IMR-90 (cell line): ENCODE measurements at regions not wholly inside any gene's neighbourhood (a gene's known extent, or its start where the extent isn't known, plus 50 kb on each side); places are given as distances from the start of the nearest gene placed in this dataset.

Experiments used
- ATAC-seq: fragments of 200-7000 bp; cut with Tn5 transposase; 2 replicates; pipeline ENCODE4 v1.9.1; 2020; ENCODE audit warnings: low read depth, mild to moderate bottlenecking, moderate library complexity
- BruUV-seq: library from RNA; stranded (reverse); fragments of 400-500 nt; replicated peaks from 2 replicates; lab custom pipeline; 2021; lab: Mats Ljungman, UMichigan
- CTCF ChIA-PET: fragments of 300-600 bp; formaldehyde crosslinking; extraction: SDS; loops from one replicate; lab custom pipeline; 2021; ENCODE audit warnings: antibody characterized with exemption; lab: Yijun Ruan, JAX
- POLR2A ChIA-PET: fragments of 300-600 bp; sonication (Branson Sonifier 250); formaldehyde crosslinking; loops from one replicate; lab custom pipeline; 2022; ENCODE audit warnings: antibody characterized with exemption; ENCODE audit not compliant: unreplicated experiment; lab: Charles Lee
- DNase-seq: peaks from one replicate; pipeline ENCODE4 v3.0.0; 2013
- H2AFZ ChIP-seq: replicated peaks from 2 replicates; pipeline ENCODE3; 2013; ENCODE audit warnings: low read length, mild to moderate bottlenecking; ENCODE audit not compliant: poor library complexity
- H2AK5ac ChIP-seq: 2 replicates; pipeline ENCODE4 v1.6.1; 2013; ENCODE audit warnings: low read depth, low read length, inconsistent platforms
- H2AK9ac ChIP-seq: replicated peaks from 2 replicates; pipeline ENCODE3; 2013; ENCODE audit warnings: mild to moderate bottlenecking, low read depth, low read length, moderate library complexity; ENCODE audit not compliant: poor library complexity
- H2BK120ac ChIP-seq: 2 replicates; pipeline ENCODE4 v1.6.1; 2013; ENCODE audit warnings: low read depth, low read length, inconsistent platforms
- H2BK15ac ChIP-seq: 3 replicates; pipeline ENCODE4 v1.6.1; 2013; ENCODE audit warnings: low read depth, low read length, inconsistent platforms
- H2BK20ac ChIP-seq: 2 replicates; pipeline ENCODE4 v1.6.1; 2013; ENCODE audit warnings: low read depth, mild to moderate bottlenecking, inconsistent platforms, low read length, moderate library complexity
- H2BK5ac ChIP-seq: 2 replicates; pipeline ENCODE4 v1.6.1; 2013; ENCODE audit warnings: mild to moderate bottlenecking, low read depth, low read length, inconsistent platforms; ENCODE audit not compliant: poor library complexity, severe bottlenecking
- H3K14ac ChIP-seq: replicated peaks from 2 replicates; pipeline ENCODE4 v1.6.1; 2013; ENCODE audit warnings: low read depth, low read length, inconsistent platforms
- H3K18ac ChIP-seq: 2 replicates; pipeline ENCODE4 v1.6.1; 2013; ENCODE audit warnings: low read depth, low read length, control low read depth
- H3K23ac ChIP-seq: 2 replicates; pipeline ENCODE4 v1.6.1; 2013; ENCODE audit warnings: low read depth, low read length, inconsistent platforms
- H3K27ac ChIP-seq: 2 replicates; pipeline ENCODE4 v1.5.1; 2013; ENCODE audit warnings: mild to moderate bottlenecking, control low read depth, low read length; ENCODE audit not compliant: insufficient read depth
- H3K27me3 ChIP-seq: 2 replicates; pipeline ENCODE4 v1.6.1; 2013; ENCODE audit warnings: low read length; ENCODE audit not compliant: control insufficient read depth, insufficient read depth
- H3K36me3 ChIP-seq: 2 replicates; pipeline ENCODE4 v1.6.1; 2013; ENCODE audit warnings: low read length, mixed read lengths; ENCODE audit not compliant: control insufficient read depth, insufficient read depth
- H3K4ac ChIP-seq: 2 replicates; pipeline ENCODE4 v1.6.1; 2013; ENCODE audit warnings: low read depth, low read length, inconsistent platforms
- H3K4me1 ChIP-seq: 2 replicates; pipeline ENCODE4 v1.6.1; 2013; ENCODE audit warnings: low read length, mixed read lengths; ENCODE audit not compliant: control insufficient read depth, insufficient read depth
- H3K4me2 ChIP-seq: 2 replicates; pipeline ENCODE4 v1.6.1; 2013; ENCODE audit warnings: low read depth, mild to moderate bottlenecking, control low read depth, low read length, moderate library complexity
- H3K4me3 ChIP-seq: 2 replicates; pipeline ENCODE4 v1.5.1; 2013; ENCODE audit warnings: low read depth, mild to moderate bottlenecking, control low read depth, low read length, moderate library complexity; ENCODE audit not compliant: insufficient read depth
- H3K56ac ChIP-seq: 2 replicates; pipeline ENCODE4 v1.6.1; 2013; ENCODE audit warnings: low read length, inconsistent platforms; ENCODE audit not compliant: insufficient read depth; ENCODE audit errors: extremely low read depth
- H3K79me1 ChIP-seq, 2 experiments: 2 replicates each; pipeline ENCODE4 v1.6.1; 2013; ENCODE audit warnings: low read length in 2 of 2, inconsistent platforms in 1 of 2, low read depth in 1 of 2
- H3K9ac ChIP-seq: 2 replicates; pipeline ENCODE4 v1.6.1; 2013; ENCODE audit warnings: low read depth, low read length, control low read depth
- H3K9me1 ChIP-seq: 2 replicates; pipeline ENCODE4 v1.6.1; 2013; ENCODE audit warnings: low read length, inconsistent platforms; ENCODE audit not compliant: insufficient read depth
- H3K9me3 ChIP-seq: 2 replicates; pipeline ENCODE4 v1.6.1; 2013; ENCODE audit warnings: low read length; ENCODE audit not compliant: control insufficient read depth, insufficient read depth
- H4K20me1 ChIP-seq: 2 replicates; pipeline ENCODE4 v1.6.1; 2013; ENCODE audit warnings: low read length, inconsistent platforms; ENCODE audit not compliant: insufficient read depth
- H4K5ac ChIP-seq: 2 replicates; pipeline ENCODE4 v1.6.1; 2013; ENCODE audit warnings: mild to moderate bottlenecking, low read depth, low read length, control low read depth
- H4K8ac ChIP-seq, 2 experiments: 2 replicates each; pipeline ENCODE4 v1.6.1; 2013; ENCODE audit warnings: low read depth in 2 of 2, low read length in 2 of 2, control low read depth in 1 of 2, inconsistent platforms in 1 of 2
- H4K91ac ChIP-seq: 2 replicates; pipeline ENCODE4 v1.6.1; 2013; ENCODE audit warnings: low read depth, low read length, inconsistent platforms; ENCODE audit not compliant: insufficient read depth
- CEBPB ChIP-seq: IDR thresholded peaks from 2 replicates; pipeline ENCODE4 v1.6.1; 2012; ENCODE audit warnings: low read depth, low read length, improper control_type of control experiment
- MAFK ChIP-seq: IDR thresholded peaks from 2 replicates; pipeline ENCODE4 v1.6.1; 2012; ENCODE audit warnings: low read depth, low read length, improper control_type of control experiment
- RAD21 ChIP-seq: IDR thresholded peaks from 2 replicates; pipeline ENCODE4 v1.6.1; 2012; ENCODE audit warnings: low read length, improper control_type of control experiment
- SMC3 ChIP-seq: fragments of 150-350 bp; IDR thresholded peaks from 2 replicates; pipeline ENCODE4 v1.6.1; 2016; ENCODE audit warnings: low read depth, mild to moderate bottlenecking, antibody characterized with exemption, low read length, moderate library complexity
- WGBS, 2 experiments: methylation state at CpG; one replicate each; pipeline versions ENCODE4 v1.1.5 to v1.1.7; 2013; ENCODE audit warnings: missing lambda C conversion rate in 2 of 2; ENCODE audit not compliant: insufficient read length in 1 of 2; ENCODE audit errors: extremely low coverage in 2 of 2; 5-methylcytosine and 5-hydroxymethylcytosine counted together
- dilution Hi-C: fragments of 300-500 bp; cut with HindIII; formaldehyde crosslinking; loops from one replicate; pipeline ENCODE4 v1.14.3; 2018; ENCODE audit warnings: low sequenced_read_pairs; ENCODE audit not compliant: unreplicated experiment
- in situ Hi-C: fragments of 300-500 bp; cut with MboI; formaldehyde crosslinking; loops from 3 replicates; pipeline ENCODE4 v1.14.3; 2019; ENCODE audit warnings: low sequenced_read_pairs, inconsistent platforms, mixed read lengths
- intact Hi-C: fragments of 100-400 bp; cut with micrococcal nuclease; formaldehyde crosslinking; loops from 2 replicates; pipeline ENCODE4 v1.10.0; 2022
- TF ChIP-seq, protein P1 (sequence below): fragments of 150-350 bp; IDR thresholded peaks from 2 replicates; pipeline ENCODE4 v1.6.1; 2016; ENCODE audit warnings: low read depth, mild to moderate bottlenecking, low read length, moderate library complexity, borderline replicate concordance

DNA sequence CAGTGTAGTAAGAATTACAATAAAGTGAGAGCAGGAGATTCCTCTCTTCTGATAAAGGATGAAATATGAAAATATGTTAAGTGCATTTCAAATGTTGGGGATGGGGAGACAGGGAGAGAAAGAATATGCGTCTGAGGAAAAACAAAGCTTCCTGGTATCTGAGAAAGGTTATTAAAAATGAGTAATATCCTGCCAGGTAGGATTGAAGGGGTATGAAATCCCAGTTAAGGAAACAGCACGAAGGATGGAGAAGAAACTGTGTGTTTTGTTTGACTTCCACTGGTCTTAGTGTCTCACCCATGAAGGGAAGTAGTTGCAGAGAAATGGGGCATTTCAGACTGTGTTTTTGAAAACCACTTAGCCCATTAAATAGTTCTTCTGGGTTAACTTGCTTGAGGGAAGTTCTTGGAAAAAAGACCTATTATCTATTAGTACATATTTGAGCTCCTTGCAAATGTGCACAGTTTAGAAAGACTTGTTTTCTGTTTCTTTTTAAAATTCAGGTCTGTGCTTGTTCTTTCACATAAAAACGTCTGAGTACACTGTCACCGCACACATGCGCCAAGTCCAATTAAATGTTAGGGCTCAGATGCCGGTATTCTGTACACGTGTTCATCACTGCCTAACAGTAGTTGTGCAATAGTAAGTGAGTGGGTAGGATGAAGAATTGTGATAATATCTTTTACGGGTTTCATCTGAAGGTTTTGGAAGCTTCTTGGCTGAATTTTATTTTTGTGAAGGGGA, 196.1 kb upstream of the P2RY1 start:
- no peaks in the 10 kb centered on the region for H3K36me3 ChIP-seq
- WGBS, 2 experiments: 38% methylated on average over 1 of the region's 8 CpGs; no CpG with 5 or more reads in 1 of the 2 experiments

More for the DNA sequence above, 196.1 kb upstream of the P2RY1 start:
- CTCF ChIA-PET: no interaction called here
- TF ChIP-seq MAFK (no peak), CEBPB (peak; percentile 68), RAD21 (no peak), SMC3 (no peak)
- TF ChIP-seq, protein P1, sequence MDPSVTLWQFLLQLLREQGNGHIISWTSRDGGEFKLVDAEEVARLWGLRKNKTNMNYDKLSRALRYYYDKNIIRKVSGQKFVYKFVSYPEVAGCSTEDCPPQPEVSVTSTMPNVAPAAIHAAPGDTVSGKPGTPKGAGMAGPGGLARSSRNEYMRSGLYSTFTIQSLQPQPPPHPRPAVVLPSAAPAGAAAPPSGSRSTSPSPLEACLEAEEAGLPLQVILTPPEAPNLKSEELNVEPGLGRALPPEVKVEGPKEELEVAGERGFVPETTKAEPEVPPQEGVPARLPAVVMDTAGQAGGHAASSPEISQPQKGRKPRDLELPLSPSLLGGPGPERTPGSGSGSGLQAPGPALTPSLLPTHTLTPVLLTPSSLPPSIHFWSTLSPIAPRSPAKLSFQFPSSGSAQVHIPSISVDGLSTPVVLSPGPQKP: no peak
- Histone ChIP-seq H3K4me2 (no peak overlapping the region), H2BK15ac (no peak overlapping the region), H3K27ac (no peak overlapping the region), H4K8ac (no peak overlapping the region), H3K4ac (no peak overlapping the region), H4K91ac (no peak overlapping the region), H3K23ac (no peak overlapping the region), H3K27me3 (no peaks in the 10 kb centered on the region), H2BK20ac (no peak overlapping the region), H3K4me1 (no peaks in the 10 kb centered on the region), H4K5ac (no peak overlapping the region), H2AK5ac (no peak overlapping the region), H3K9me1 (no peaks in the 10 kb centered on the region), H2AK9ac (no peak overlapping the region), H3K4me3 (no peak overlapping the region), H2BK120ac (no peak overlapping the region), H3K9ac (no peak overlapping the region), H4K20me1 (no peaks in the 10 kb centered on the region), H2BK5ac (no peak overlapping the region), H3K79me1 (no peaks in the 10 kb centered on the region), H3K14ac (no peak overlapping the region), H3K56ac (no peak overlapping the region), H2AFZ (no peak overlapping the region), H3K18ac (no peak overlapping the region), H3K9me3 (no peaks in the 10 kb centered on the region)
- POLR2A ChIA-PET: no interaction called here
- in situ Hi-C loops: no loop called here
- intact Hi-C loops: no loop called here
- dilution Hi-C loops: no loop called here
- BruUV-seq: no TSS peak
- ATAC-seq: no peak
- DNase-seq: no peak
